Fibroblast of pulmonary artery (primary cell): ENCODE measurements at regions not wholly inside any gene's neighbourhood (a gene's known extent, or its start where the extent isn't known, plus 50 kb on each side); places are given as distances from the start of the nearest gene placed in this dataset.

ENCODE experiments used
- DNase-seq: peaks from one replicate; pipeline ENCODE4 v3.0.0-alpha.2; 2010; ENCODE audit warnings: low read depth
- H3K4me3 ChIP-seq: replicated peaks from 2 replicates; pipeline ENCODE4 v1.5.1; 2011; ENCODE audit warnings: low read depth, mild to moderate bottlenecking, control low read depth, low read length, moderate library complexity
- TF ChIP-seq, protein P1 (sequence below): IDR thresholded peaks from 2 replicates; pipeline ENCODE4 v1.5.1; 2011; ENCODE audit warnings: mild to moderate bottlenecking, control low read depth, low read length, inconsistent platforms; ENCODE audit errors: missing control alignments

DNA sequence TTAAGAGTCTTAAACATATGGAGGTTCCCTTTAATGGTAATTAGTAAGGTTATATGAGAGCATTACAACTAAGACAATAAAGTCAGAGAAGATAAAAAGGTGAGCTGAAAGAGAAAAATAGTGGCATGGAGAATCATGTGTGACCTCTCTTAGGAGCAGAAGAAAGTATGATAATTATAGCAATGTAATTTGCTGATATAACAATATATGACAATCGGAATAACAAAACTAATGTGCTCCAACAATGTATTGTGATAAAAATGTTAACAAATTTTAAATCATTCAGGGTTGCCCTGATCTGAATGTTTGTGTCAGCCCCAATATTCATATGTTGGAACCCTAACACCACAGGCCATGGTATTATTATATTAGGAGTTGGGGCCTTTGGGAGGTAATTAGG is 269.6 kb upstream of the PPFIA2 start:
- TF ChIP-seq, protein P1, sequence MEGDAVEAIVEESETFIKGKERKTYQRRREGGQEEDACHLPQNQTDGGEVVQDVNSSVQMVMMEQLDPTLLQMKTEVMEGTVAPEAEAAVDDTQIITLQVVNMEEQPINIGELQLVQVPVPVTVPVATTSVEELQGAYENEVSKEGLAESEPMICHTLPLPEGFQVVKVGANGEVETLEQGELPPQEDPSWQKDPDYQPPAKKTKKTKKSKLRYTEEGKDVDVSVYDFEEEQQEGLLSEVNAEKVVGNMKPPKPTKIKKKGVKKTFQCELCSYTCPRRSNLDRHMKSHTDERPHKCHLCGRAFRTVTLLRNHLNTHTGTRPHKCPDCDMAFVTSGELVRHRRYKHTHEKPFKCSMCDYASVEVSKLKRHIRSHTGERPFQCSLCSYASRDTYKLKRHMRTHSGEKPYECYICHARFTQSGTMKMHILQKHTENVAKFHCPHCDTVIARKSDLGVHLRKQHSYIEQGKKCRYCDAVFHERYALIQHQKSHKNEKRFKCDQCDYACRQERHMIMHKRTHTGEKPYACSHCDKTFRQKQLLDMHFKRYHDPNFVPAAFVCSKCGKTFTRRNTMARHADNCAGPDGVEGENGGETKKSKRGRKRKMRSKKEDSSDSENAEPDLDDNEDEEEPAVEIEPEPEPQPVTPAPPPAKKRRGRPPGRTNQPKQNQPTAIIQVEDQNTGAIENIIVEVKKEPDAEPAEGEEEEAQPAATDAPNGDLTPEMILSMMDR = no peak
- no peak overlapping the region for H3K4me3 ChIP-seq
- no peak for DNase-seq

DNA sequence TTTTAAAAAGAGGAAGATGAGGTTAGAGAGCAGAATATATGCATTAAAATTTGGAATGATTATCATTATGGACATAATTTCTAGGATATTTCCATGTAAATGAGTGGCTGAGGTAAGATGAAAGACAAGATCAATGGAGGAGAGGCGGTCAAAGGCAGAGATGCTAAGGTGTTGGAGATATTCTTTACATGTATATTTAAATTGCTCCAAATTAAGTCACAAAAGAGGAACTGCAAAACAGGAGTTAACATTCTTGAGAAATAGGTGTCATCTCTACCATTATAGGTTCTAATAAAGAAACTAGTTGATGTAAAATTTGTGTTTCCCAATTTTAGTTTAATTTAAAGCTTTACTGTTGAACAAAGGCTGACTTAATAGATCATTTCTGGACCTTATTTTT is 268.5 kb upstream of the PPFIA2 start:
- TF ChIP-seq, protein P1 = no peak
- no peak for DNase-seq

DNA sequence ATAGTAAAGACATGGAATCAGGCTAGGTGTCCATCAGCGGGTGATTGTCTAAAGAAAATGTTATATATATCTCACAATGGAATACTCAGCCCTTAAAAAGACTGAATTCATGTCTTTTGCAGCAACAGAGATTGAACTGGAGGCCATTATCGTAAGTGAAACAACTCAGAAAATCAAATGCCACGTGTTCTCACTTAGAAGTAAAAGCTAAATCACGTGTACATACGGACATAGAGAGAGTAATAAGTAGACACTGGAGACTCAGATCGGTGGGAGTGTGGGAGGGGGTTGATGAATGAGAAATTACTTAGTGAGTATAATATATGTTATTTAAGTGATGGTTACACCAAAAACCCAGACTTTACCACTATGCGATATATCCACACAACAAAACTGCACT is 266.3 kb upstream of the PPFIA2 start:
- no peak for DNase-seq
- TF ChIP-seq, protein P1 = no peak

More for the DNA sequence above, 268.5 kb upstream of the PPFIA2 start:
- no peak overlapping the region for H3K4me3 ChIP-seq

DNA sequence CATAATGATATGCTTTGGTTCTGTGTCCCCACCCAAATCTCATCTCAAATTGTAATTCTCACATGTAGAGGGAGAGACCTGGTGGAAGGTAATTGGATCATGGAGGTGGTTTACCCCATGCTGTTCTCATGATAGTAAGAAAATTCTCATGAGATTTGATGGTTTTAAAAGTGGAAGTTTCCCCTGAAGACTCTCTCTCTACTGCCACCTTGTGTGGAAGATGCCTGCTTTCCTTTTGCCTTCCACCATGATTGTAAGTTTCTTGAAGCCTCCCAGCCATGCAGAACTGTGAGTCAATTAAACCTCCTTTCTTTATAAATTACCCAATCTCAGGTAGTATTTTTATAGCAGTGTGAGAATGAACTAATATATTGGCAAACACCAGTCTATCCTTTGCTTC is 260.4 kb upstream of the PPFIA2 start:
- TF ChIP-seq, protein P1 = peak; percentile 11
- peak; percentile 11 for DNase-seq
- no peak overlapping the region for H3K4me3 ChIP-seq

More for the DNA sequence above, 266.3 kb upstream of the PPFIA2 start:
- H3K4me3 ChIP-seq = no peak overlapping the region

DNA sequence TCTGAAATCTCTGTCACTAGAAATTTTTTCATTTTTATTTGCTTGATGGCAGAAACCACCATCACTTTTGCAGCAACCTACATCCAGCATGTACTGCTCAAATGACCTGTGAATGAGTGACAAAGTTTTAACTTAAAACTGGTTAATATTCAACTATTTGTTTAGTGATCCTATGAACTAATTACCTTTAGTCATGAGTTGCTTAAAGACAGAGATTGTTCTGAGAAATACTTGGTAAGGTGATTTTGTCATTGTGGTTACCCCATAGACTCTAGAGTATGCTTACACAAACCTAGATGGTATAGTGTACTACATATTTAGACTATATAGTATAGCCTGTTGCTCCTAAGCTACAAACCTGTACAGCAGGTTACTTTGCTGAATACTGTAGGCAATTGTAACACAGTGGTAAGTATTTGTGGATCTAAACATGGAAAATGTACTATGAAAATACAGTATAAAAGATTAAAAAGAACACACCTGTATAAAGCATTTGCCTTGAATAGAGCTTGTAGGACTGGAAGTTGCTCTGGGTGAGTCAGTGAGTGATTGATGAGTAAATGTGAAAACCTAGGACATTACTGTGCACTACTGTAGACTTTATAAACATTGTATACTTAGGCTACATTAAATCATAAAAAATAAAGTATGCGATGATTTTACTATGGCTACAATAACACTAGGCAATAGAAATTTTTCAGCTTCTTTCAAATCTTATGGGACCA is 256.6 kb upstream of the PPFIA2 start:
- DNase-seq = no peak
- no peak overlapping the region for H3K4me3 ChIP-seq
- TF ChIP-seq, protein P1 = no peak

DNA sequence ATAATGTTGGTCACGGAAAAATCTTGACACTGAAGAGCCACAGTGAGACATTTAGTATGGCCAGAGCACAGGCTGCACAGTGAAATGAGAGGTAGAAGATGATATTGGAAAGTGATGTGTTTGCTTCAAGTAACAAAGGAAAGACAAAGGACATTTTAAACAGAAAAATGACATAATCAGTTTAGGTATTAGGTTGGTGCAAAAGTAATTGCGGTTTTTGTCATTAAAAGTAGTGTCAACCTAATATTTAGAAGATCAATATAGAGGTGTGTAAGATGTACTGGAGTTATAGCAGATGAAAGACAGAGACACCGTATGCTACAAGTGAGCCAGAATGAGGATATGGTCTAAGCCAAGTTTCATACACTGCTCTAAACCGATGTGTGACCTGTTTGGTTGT is 253.0 kb upstream of the PPFIA2 start:
- H3K4me3 ChIP-seq = no peak overlapping the region
- TF ChIP-seq, protein P1 = no peak
- DNase-seq = no peak

DNA sequence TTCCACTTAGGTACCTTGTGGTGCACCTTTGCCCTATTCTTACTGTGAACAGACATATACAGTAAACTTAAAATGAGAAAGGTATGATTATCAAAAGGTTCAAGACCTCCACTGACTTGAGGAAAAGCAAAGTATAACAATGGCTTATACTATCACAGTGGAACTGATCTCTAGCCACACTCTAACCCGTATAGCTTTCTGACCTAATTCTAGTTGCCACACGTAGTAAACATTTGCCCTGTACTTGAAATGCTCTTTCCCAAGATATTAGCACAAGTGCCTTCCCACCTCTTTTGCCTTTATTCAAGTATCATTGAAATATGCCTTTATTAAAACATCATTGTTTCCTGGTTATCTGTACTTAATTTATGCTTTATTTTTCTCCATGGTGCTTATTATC is 250.4 kb upstream of the PPFIA2 start:
- no peak overlapping the region for H3K4me3 ChIP-seq
- TF ChIP-seq, protein P1 = no peak
- no peak for DNase-seq
